Activated CD4-positive, alpha-beta T cell treated with anti-CD3 and anti-CD28 coated beads for 24 hours (primary cell): ENCODE measurements at regions not wholly inside any gene's neighbourhood (a gene's known extent, or its start where the extent isn't known, plus 50 kb on each side); places are given as distances from the start of the nearest gene placed in this dataset.
"Not testable (repeated sequence)": the region's sequence is repeated elsewhere in the genome, so short reads cannot be mapped to it uniquely, and the experiment has no call there.

Experiments used
- DNase-seq, 2 donors: peaks; one replicate each; pipeline ENCODE4 v3.0.0-alpha.2; 2020; ENCODE audit warnings: low read depth in 2 of 2

DNA sequence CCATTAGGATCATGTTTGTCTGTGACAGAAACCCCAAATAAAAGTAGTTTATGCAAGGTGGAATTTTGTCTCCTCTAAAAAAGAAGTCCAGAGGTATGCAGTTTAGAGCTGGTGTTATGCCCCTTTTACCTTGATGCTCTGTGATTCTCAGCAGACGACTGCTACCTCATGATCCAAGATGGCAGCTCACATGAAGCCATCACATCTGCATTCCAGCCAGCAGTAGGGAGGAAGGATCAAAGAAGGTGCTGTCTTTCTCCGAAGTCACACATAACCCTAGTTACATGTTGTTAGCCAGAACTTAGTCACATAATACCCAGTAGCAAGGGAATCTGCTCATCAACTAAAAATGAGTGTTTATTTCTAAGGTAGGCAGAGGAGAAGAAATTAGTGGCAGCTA, 135.7 kb upstream of the HS3ST2 start:
- no peak for DNase-seq

DNA sequence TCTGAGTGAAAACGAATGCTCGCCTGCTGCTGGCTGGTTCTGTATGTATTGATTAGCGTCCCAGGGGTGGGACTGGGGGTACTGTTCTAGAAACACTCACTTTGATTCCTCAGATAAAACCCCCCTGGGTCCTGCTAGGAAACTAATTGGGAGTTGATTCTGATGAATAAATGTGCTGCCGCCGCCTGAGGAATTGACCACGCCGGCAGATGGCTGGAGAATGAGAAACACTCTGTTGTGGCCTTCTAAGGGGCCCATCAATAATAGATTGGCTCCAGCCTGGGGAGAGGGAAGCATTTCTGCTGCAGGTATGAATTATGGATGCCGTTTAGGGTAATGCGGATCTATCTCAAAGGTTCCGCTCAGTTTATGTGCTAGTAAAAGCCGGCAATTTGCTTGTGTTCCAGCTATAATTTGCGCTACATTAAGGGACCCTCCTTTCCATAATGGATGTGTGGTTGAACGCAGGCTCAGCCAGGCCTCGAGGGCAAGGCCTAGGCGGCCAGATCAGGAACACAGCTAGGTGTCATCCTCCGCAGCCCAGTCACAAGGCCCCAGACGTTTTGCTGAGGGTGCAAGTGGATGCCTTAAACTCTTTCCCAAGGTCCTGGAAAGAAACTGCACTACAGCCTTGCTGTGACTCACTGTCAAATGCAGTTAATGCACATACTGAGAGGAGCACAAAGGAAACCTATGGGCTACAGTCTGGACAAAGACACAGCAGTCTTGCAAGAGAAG, 132.2 kb upstream of the HS3ST2 start:
- no peak for DNase-seq

DNA sequence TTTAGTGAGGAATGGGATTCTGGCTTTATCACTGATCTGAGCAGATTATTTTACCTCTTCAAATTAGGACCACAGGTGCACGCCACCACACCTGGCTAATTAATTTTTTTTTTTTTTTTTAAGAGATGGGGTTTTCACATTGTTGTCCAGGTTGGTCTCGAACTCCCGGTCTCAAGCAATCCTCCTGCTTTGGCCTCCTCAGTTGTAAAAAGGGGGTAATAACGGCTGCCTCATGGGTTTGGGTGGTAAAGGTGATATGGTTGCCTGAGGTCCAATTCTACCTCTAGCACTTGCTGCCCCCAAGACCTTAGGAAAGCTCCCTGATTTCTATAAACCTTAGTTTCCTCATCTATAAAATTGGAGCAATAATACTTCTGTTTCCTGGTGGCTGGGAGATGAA, 130.7 kb upstream of the HS3ST2 start:
- DNase-seq: no peak

DNA sequence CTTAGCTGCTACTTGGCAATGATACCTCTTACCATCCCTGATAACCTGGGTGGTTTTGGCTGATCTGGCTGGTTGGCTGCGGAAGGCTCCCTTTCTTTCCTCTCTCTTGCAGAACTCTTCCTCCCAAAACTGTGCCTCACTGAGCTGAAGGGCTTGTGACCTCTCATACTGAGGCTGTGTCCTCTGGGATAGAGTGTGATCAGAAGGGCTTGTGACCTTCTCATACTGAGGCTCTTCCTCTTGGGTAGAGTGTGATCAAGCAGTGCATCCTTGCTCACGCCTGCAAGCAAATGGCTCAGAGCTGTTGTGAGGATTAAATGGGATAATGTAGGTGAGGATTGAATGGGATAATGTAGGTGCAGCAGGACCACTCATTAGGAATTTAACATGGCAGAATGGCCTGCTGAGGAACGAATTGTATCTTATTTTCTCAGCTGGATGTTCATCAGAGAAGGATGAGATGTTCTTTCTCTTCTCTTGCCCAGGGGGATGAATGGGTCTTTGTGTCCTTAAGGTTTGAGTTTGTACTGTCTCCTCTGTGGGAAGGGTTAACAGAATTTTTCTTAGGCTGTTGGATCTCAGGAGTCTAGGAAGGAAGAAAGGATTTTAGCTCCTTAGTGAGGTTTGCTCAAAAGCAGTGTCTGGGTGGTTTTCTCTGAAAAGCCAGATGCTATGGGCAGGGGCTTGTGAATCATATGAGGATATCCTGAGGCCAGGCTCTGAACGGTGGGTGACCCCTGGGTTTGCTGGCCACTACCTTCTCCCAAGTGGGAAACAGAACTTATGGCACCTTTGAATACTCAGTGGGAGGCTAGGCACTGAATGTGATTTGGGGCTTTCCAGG, 130.0 kb upstream of the HS3ST2 start:
- DNase-seq: no peak

DNA sequence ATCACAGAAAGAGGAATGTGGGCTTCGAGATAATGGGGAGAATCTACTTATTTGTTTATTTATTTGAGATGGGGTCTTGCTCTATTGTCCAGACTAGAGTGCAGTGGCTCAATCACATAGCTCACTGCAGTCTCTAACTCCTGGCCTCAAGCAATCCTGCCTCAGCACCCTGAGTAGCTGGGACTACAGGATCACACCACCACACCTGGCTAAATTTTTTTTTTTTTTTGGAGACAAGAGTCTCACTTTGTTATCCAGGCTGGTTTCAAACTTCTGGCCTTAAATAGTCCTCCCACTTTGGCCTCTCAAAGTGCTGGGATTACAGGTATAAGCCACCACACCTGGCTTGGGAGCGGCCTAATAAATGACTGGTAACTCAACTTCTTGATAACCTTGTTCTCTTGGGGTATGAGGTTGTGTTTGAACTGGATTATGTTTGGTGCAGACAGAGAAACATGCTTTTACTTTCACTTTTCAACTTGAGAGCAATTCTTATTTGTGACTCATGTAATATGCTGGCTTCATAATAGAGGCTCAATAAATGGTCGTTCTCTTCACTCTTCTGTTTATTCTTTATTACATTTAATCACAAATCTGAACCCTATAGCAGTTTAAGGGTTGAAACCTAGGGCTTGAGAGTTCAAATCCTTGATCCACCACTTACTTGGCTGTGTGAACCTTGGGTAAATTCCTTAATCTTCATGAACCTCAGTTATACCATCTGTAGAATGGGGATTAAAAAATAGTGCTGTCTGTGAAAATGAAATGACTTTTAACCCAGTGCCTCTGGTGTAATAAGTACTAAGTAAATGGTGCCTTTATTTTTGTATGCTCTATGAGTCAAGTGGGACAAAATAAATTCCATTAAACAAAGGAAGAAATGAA, 129.1 kb upstream of the HS3ST2 start:
- no peak for DNase-seq

DNA sequence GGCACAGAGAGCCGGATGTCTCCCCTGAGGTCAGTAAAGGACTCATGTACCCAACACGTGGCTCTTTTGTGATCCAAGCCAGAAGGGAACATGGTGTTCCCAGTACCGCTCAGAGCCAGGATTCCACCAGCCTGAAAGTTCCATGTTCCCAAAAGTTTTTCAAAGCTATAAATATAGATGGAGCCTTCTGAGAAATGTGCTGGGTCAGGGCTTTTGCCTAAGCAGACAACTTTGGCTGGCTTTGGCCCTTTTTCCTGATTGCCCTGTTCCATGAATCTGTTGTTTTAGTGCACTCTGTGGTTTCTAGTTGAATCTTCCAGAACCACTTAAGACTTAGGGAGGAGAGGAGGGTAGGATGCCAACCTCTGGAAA, 128.5 kb upstream of the HS3ST2 start:
- no peak for DNase-seq

DNA sequence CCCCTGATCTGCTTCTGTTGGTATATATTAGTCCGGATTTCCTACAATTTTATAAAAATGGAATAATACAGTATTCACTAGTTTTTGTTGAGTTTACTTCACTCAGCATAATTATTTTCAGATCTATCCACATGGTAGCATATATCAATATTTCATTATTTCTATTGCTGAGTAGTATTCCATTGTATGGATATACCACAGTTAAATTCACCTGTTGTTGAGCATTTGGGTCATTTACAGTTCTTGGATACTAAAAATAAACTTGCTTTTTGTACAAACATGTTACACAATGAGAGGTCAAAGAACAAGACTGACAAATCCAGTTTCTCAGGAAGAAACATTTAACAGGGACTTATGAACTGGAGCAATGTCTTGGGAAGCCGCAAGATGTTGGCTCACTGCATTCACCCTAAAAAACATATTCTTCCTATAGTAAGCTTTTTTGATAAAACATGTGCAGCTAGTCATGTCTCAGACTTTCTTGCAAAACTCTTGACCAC, 126.9 kb upstream of the HS3ST2 start:
- no peak for DNase-seq

DNA sequence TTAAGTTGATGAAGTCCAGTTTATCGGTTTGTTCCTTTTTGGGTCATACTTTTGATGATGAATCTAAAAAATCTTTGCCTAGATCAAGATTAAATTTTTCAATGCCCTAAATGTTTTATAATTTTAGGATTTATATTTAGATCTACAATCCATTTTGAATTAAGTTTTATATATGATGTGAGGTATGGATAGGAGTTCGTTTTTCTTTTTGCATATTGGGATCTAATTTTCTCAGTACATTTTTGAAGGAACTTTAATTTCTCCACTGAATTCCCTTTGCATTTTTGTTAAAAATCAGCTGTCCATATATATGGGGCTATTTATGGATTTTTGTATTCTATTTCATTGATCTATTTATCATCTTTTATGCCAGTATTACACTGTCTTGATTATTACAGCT, 125.5 kb upstream of the HS3ST2 start:
- DNase-seq: no peak

DNA sequence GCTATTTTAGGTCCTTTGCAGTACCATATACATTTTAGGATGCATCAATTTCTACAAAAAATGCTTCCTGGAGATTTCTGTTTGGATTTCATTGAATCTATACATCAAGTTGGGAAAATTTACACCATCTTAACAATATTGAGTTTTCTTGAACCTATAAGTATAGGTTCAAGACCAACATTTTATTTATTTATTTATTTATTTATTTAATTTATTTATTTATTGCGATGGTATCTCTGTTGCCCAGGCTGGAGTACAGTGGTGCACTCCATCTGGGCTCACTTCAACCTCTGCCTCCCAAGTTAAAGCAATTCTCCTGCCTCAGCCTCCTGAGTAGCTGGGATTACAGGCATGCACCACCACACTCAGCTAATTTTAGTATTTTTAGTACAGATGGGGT, 125.0 kb upstream of the HS3ST2 start:
- DNase-seq: no peak

DNA sequence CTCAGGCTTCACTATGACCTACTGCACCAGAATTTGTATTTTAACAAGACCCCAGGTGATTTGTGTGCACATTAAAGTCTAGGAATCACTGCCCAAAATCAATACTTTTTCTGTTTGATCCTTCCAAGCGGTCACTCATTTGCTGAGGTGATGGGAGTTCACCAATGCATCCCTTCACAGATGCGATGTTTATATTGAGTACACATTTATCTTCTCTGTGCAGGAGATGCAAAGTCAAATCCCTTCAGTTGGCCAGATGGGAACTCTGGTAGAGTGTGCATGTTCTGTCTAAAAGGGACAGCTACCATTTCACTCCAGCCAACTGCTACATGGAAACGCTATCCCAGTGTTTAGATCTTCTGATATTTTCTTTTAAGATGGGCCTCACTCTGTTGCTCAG, 122.6 kb upstream of the HS3ST2 start:
- no peak for DNase-seq

DNA sequence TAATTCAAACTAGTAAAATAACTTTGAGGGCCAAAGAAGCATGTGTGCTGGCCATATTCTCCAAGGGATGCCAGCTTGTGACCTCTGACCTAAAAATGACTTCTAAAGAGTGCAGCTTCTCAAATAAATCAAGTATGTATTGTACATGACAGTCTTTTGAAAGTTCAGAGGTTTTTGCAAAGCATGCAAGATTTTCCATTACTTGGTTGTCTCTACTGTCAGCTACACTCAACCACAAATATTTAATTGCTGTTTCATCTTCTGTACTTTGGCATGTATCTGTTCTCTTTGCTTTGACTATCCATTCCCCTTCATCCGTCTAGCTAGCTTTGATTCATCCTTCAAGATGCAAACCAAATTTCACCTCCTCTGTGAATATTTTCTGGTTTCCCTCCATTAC, 121.9 kb upstream of the HS3ST2 start:
- DNase-seq: no peak

DNA sequence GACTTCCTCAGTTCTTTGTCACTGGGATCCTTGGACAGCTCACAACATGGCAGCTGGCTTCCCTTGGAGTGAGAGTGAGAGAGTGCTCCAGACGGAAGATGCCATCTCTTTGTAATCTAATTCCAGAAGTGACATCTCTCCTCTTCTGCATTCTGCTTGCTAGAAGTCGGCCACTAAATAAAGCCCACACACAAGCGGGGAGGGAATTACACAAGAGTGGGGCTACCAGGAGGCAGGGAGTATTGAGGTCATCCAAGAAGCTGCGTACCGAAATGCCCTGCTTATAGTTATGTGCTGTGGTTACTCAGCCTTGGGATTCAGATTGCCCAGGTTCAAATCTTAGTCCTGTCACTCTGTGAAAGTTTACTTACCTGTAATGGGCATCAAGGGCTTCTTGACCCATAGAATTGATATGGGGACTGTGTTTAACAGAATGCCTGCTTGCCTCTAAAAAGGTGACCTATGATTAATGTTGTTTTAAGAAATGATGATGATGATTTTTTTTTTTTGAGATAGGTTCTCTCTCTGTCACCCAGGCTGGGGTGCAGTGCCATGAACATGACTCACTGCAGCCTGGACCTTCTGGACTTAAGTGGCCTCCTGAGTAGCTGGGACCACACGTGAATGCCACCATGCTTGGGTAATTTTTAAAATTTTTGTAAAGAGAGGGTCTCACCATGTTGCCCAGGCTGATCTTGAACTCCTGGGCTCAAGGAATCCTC, 120.9 kb upstream of the HS3ST2 start:
- DNase-seq: no peak

DNA sequence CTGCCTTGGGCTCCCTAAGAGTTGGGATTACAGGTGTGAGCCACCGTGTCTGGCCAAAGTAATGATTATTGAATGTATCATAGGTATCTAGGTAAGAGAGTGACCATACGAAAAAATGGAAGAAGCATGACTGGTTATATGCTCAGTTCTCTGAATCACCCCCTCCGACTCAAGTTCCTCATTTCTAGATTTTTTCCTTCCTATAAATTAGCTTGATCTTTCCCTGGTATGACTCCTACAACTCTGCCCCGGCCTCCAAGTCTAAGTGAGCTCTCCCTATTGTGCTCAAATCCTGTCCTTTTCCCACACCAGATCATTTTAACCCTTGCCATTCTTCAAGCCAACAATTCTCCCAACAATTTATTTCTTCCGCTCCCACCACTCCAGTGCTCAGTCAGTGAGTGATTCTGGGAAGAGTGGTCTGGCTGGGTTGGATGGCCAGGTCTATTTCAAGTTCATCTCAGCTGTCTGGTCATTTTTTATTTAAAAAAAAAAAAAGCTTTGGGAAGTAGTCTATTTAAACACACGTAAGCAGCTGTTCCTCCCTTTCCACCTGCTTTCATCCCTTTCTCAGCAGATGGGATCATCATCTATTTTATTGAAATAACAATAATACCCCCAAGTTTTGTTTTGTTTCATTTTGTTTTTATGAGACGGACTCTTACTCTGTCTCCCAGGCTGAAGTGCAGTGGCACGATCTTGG, 120.2 kb upstream of the HS3ST2 start:
- no peak for DNase-seq

DNA sequence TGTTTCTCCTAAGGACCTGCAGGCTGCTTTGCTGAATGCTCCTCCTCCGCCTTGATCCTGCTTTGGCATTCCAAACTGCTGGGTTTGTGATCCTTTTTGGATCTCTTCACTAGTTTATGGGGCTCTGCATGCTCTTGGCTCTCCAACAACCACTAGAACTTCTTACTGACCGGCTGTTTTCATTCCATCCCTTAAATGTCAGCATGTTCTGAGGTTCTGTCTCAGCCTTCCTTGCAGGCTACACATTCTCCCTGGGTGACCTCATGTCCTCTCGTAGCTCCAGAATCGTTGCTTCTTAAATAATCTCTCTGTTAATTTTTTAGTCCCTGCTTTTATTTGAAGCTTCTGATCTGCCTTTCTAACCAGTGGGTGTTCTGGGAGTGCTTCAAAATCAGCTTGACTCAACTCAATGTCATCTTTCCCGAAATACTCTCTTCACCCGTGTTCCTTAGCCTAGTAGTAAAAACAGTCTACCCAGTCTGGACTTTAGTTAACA, 119.0 kb upstream of the HS3ST2 start:
- DNase-seq: no peak

DNA sequence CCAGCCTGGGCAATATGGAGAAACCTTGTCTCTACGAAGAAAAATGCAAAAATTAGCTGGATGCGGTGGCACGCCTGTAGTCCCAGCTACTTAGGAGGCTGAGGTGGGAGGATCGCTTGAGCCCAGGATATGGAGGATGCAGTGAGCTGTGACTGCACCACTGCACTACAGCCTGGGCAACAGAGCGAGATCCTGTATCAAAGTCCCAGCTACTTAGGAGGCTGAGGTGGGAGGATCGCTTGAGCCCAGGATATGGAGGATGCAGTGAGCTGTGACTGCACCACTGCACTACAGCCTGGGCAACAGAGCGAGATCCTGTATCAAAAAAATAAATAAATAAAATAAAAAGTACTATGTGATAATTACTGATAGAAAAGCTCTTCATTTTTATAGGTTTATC, 118.2 kb upstream of the HS3ST2 start:
- DNase-seq: not testable (repeated sequence)

DNA sequence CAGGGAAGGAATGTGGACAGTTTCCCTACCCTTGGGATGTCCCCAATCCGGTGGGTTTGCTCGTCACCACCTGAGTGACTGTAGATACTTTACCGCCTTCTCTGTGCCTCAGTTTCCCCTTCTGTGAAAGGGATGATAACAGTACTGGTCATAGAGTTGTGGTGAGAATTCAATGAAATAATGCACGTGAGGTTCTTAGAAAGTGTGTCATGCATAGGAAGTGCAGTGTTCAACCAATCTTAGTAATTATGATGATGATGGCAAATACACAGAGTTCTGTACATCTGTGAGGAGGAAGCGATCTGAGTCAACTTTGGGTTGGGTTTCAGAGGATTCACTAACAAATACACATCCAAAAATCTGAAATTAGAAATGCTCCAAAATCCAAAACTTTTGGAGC, 114.6 kb upstream of the HS3ST2 start:
- DNase-seq: no peak

DNA sequence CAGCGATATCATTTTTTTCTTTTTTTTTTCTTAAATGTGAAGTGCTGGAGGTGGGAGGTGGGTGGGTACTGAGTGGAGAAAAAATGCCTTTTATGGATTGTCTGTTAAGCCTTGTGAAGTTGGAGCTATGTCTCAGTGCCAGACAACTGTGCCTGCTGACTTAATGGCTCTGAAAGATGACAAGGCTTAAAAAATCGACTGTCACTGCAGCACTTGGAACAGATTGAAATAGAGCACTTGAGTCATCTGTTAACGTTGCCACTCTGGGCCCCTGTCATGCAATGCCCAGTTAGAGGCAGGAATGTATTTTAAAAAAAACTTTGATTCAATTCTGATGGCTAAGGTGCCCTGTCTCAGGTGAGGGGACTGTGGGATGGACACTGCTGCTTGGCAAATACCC, 108.2 kb upstream of the HS3ST2 start:
- DNase-seq: no peak

DNA sequence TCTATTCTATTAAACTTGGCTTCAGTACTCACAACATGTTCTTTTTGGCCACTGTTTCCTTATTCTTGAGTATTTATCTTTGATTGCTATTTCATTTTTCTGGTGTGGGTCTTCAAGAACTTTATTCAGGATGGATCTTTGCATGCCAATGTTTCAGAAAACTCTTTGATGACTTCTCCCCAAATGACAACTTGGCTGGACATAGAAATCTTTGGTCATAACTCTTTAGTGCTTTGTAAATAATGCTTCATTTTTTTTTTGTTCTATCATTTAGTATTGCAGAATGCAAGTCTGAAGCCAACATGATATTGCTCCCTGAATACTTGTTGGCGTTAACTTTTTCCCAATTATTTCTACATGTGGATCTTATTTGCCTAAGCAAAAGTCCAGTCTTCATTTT, 103.6 kb upstream of the HS3ST2 start:
- no peak for DNase-seq

DNA sequence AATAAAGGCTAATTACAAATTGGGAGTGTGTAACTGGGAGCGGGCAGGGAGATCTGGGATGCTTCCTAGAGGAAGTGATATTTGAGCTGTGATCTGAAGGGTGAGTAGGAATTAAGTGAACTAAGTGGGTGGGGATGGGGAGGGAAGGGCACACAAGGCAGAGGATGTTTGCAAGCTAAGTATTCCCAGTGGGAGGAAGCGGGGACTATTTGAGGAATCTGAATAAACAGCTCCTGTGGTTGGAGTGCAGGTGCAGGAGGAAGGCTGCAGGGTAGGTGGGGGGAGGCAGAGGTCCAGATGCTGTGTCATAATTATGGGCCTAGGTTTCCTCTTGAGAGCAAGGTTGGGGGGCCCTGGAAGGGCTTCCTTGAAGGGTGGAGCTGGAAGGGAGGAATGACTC, 102.1 kb upstream of the HS3ST2 start:
- DNase-seq: no peak

DNA sequence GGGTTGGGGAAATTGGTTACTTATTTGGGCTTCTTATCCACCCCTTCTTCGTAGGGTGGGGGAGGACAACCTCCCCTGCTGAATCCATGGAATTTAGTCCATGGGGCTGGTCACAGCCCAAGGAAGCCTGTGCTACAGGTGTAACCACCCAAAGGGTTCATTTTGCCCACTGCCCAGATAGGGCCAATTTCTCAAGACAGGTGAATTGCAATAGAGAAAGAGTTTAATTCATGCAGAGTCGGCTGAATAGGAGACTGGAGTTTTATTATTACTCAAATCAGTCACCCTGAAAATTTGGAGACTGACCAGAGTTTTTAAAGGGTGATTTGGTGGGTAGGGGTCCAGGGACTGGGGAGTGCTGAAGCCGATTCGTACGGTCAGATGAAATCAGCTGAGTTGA, 101.5 kb upstream of the HS3ST2 start:
- DNase-seq: no peak

DNA sequence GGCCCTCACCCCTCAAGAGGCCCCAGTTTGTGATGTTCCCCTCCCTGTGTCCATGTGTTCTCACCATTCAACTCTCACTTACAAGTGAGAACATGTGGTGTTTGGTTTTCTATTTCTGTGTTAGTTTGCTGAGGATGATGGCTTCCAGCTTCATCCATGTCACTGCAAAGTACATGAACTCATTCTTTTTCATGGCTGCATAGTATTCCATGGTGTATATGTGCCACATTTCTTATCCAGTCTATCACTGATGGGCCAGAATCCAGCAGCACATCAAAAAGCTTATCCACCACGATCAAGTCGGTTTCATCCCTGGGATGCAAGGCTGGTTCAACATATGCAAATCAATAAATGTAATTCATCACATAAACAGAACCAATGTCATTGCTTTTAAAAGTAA, 95.4 kb upstream of the HS3ST2 start:
- not testable (repeated sequence) for DNase-seq
